Ovary (tissue), 3 donors: ENCODE measurements at regions not wholly inside any gene's neighbourhood (a gene's known extent, or its start where the extent isn't known, plus 50 kb on each side); places are given as distances from the start of the nearest gene placed in this dataset.

Experiments used
- EP300 ChIP-seq: sonication (generic); formaldehyde crosslinking; IDR thresholded peaks from one replicate; pipeline ENCODE4 v1.6.1; 2017; ENCODE audit warnings: antibody characterized with exemption
- POLR2A ChIP-seq: fragments of 450-650 bp; IDR thresholded peaks from one replicate; pipeline ENCODE4 v1.6.1; 2017; ENCODE audit warnings: antibody characterized with exemption, mild to moderate bottlenecking, moderate library complexity
- TF ChIP-seq, protein P1 (sequence below), 3 donors: fragments of 450-650 bp in 2 of 3; fragments of 200-600 bp in 1 of 3; IDR thresholded peaks; one replicate each; pipeline versions ENCODE4 v1.5.1 to v1.8.0; 2016 to 2022; ENCODE audit warnings: antibody characterized with exemption in 3 of 3, mild to moderate bottlenecking in 1 of 3
- donor health status: DM: no; HTN: no; CAD: no.

DNA sequence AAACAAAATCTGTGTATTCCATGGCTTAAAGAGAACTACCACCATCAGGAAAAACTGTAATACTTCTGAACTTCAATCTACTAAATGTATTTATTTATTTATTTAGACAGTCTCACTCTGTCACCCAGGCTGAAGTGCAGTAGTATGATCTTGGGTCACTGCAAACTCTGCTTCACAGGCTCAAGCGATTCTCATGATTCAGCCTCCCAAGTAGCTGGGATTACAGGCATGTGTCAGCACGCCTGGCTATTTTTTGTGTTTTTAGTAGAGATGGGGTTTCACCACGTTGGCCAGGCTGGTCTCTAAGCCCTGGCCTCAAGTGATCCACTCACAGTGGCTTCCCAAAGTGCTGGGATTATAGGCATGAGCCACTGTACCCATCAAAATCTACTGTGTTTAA is 202.3 kb upstream of the POU1F1 start:
- TF ChIP-seq, protein P1, sequence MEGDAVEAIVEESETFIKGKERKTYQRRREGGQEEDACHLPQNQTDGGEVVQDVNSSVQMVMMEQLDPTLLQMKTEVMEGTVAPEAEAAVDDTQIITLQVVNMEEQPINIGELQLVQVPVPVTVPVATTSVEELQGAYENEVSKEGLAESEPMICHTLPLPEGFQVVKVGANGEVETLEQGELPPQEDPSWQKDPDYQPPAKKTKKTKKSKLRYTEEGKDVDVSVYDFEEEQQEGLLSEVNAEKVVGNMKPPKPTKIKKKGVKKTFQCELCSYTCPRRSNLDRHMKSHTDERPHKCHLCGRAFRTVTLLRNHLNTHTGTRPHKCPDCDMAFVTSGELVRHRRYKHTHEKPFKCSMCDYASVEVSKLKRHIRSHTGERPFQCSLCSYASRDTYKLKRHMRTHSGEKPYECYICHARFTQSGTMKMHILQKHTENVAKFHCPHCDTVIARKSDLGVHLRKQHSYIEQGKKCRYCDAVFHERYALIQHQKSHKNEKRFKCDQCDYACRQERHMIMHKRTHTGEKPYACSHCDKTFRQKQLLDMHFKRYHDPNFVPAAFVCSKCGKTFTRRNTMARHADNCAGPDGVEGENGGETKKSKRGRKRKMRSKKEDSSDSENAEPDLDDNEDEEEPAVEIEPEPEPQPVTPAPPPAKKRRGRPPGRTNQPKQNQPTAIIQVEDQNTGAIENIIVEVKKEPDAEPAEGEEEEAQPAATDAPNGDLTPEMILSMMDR (IDR thresholded peaks at IDR 0.05), result no peak
- TF ChIP-seq POLR2A, result no peak
- no peak for TF ChIP-seq EP300
